ENCODE measurements at regions not wholly inside any gene's neighbourhood (a gene's known extent, or its start where the extent isn't known, plus 50 kb on each side); places are given as distances from the start of the nearest gene placed in this dataset.
"Not testable (repeated sequence)": the region's sequence is repeated elsewhere in the genome, so short reads cannot be mapped to it uniquely, and the experiment has no call there.

- WGBS (ENCODE audit: insufficient coverage) = 84% methylated on average over 6 of the region's 9 CpGs
- no peaks in the 10 kb centered on the region for H3K4me1 ChIP-seq (ENCODE audit: control insufficient read depth, insufficient read depth, low read length)
- no peak for DNase-seq
- no peaks in the 10 kb centered on the region for H3K36me3 ChIP-seq (ENCODE audit: control insufficient read depth, insufficient read depth, low read length)
- H3K4me3 ChIP-seq (ENCODE audit: low read length) = no peak overlapping the region
- no peak overlapping the region for H3K27ac ChIP-seq (ENCODE audit: low read length)
- H3K27me3 ChIP-seq (ENCODE audit: control insufficient read depth, insufficient read depth, low read length) = no peaks in the 10 kb centered on the region
- peaks cover 8% of the 10 kb centered on the region for H3K9me3 ChIP-seq (replicated peaks; ENCODE audit: control insufficient read depth, low read depth, low read length)
Measured at GRCh38 chr6:85714893-85715530, 72.3 kb upstream of the SYNCRIP start.

- no CpG with 5 or more reads among the region's 2 CpGs for WGBS (ENCODE audit: insufficient coverage)
- H3K36me3 ChIP-seq (ENCODE audit: control insufficient read depth, insufficient read depth, low read length) = no peaks in the 10 kb centered on the region
- peaks cover 8% of the 10 kb centered on the region for H3K9me3 ChIP-seq (replicated peaks; ENCODE audit: control insufficient read depth, low read depth, low read length)
- H3K27me3 ChIP-seq (ENCODE audit: control insufficient read depth, insufficient read depth, low read length) = no peaks in the 10 kb centered on the region
- H3K27ac ChIP-seq (ENCODE audit: low read length) = no peak overlapping the region
- no peak overlapping the region for H3K4me3 ChIP-seq (ENCODE audit: low read length)
- no peak for DNase-seq
- no peaks in the 10 kb centered on the region for H3K4me1 ChIP-seq (ENCODE audit: control insufficient read depth, insufficient read depth, low read length)
Measured at GRCh38 chr6:85712346-85712745, 69.7 kb upstream of the SYNCRIP start.

GRCh38 chr6:85707515-85708145 lies 64.9 kb upstream of the SYNCRIP start:
- H3K4me1 ChIP-seq (ENCODE audit: control insufficient read depth, insufficient read depth, low read length); H3K36me3 ChIP-seq (ENCODE audit: control insufficient read depth, insufficient read depth, low read length); H3K27ac ChIP-seq (ENCODE audit: low read length); H3K9me3 ChIP-seq (replicated peaks; ENCODE audit: control insufficient read depth, low read depth, low read length); DNase-seq; H3K27me3 ChIP-seq (ENCODE audit: control insufficient read depth, insufficient read depth, low read length); H3K4me3 ChIP-seq (ENCODE audit: low read length): not testable (repeated sequence)
- WGBS (ENCODE audit: insufficient coverage) = no CpG with 5 or more reads among the region's 1 CpG

- Histone ChIP-seq H3K36me3 (ENCODE audit: control insufficient read depth, insufficient read depth, low read length) (no peaks in the 10 kb centered on the region), H3K9me3 (replicated peaks; ENCODE audit: control insufficient read depth, low read depth, low read length) (no peaks in the 10 kb centered on the region), H3K27ac (ENCODE audit: low read length) (no peak overlapping the region), H3K4me1 (ENCODE audit: control insufficient read depth, insufficient read depth, low read length) (no peaks in the 10 kb centered on the region), H3K4me3 (ENCODE audit: low read length) (no peak overlapping the region), H3K27me3 (ENCODE audit: control insufficient read depth, insufficient read depth, low read length) (no peaks in the 10 kb centered on the region)
- no peak for DNase-seq
- WGBS (ENCODE audit: insufficient coverage) = 91% methylated on average over 1 of the region's 3 CpGs
Measured at GRCh38 chr6:85706272-85706671, 63.6 kb upstream of the SYNCRIP start.

- Histone ChIP-seq H3K4me3 (ENCODE audit: low read length) (no peak overlapping the region), H3K4me1 (ENCODE audit: control insufficient read depth, insufficient read depth, low read length) (no peaks in the 10 kb centered on the region), H3K27me3 (ENCODE audit: control insufficient read depth, insufficient read depth, low read length) (no peaks in the 10 kb centered on the region), H3K9me3 (replicated peaks; ENCODE audit: control insufficient read depth, low read depth, low read length) (no peaks in the 10 kb centered on the region), H3K36me3 (ENCODE audit: control insufficient read depth, insufficient read depth, low read length) (no peaks in the 10 kb centered on the region), H3K27ac (ENCODE audit: low read length) (no peak overlapping the region)
- WGBS (ENCODE audit: insufficient coverage) = 96% methylated on average over 8 of the region's 8 CpGs
- DNase-seq = no peak
Measured at GRCh38 chr6:85705220-85705619, 62.5 kb upstream of the SYNCRIP start.

- Histone ChIP-seq H3K4me3 (ENCODE audit: low read length) (no peak overlapping the region), H3K9me3 (replicated peaks; ENCODE audit: control insufficient read depth, low read depth, low read length) (no peaks in the 10 kb centered on the region), H3K4me1 (ENCODE audit: control insufficient read depth, insufficient read depth, low read length) (no peaks in the 10 kb centered on the region), H3K27me3 (ENCODE audit: control insufficient read depth, insufficient read depth, low read length) (no peaks in the 10 kb centered on the region), H3K36me3 (ENCODE audit: control insufficient read depth, insufficient read depth, low read length) (no peaks in the 10 kb centered on the region), H3K27ac (ENCODE audit: low read length) (no peak overlapping the region)
- DNase-seq = no peak
Measured at GRCh38 chr6:85703406-85703805, 60.7 kb upstream of the SYNCRIP start.
